ENCODE measurements at regions not wholly inside any gene's neighbourhood (a gene's known extent, or its start where the extent isn't known, plus 50 kb on each side); places are given as distances from the start of the nearest gene placed in this dataset.

DNA sequence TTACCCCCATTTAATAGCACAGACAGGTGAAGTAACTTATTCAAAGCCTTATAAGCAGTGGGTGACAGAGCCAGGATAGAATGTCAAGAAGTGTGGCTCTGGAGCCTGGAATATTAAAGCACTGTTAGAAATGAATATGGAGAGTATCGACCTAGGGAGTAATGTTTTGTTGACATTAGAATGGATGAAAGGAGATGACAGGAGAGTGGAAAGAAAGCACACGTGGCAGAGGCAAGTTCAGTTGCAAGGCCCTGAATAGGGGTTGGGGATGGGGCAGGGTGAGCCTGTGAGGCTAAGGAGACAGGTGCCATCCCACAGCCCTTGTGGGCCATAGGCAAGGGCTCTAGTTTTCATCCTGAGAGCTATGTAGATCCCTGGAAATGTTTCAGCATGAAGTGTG, 125.5 kb upstream of the PLXNA2 start:
- TF ChIP-seq REST (IDR thresholded peaks at IDR 0.05; ENCODE audit: insufficient read depth in 1 of 2, low read depth in 2 of 2, low read length in 2 of 2) (no peak), TAF1 (IDR thresholded peaks at IDR 0.05; ENCODE audit: borderline replicate concordance, insufficient read depth, low read length) (no peak), POLR2AphosphoS5 (IDR thresholded peaks at IDR 0.05; ENCODE audit: low read depth, low read length) (no peak), FOXP2 (optimal IDR thresholded peaks at IDR 0.05; ENCODE audit: borderline replicate concordance, extremely low read depth, extremely low read length, insufficient read depth) (no peak)

Measured in PFSK-1 (cell line).